Left ventricle myocardium inferior (tissue), 1 donor: ENCODE measurements at regions not wholly inside any gene's neighbourhood (a gene's known extent, or its start where the extent isn't known, plus 50 kb on each side); places are given as distances from the start of the nearest gene placed in this dataset.
"Not testable (repeated sequence)": the region's sequence is repeated elsewhere in the genome, so short reads cannot be mapped to it uniquely, and the experiment has no call there.

Experiments used
- DNase-seq: peaks from one replicate; pipeline ENCODE4 v3.0.0-alpha.2; 2020
- H3K27ac ChIP-seq: fragments of 200-600 bp; replicated peaks from 2 replicates; pipeline ENCODE4 v1.8.0; 2021
- H3K27me3 ChIP-seq: fragments of 200-600 bp; 2 replicates; pipeline ENCODE4 v1.8.0; 2021; ENCODE audit warnings: low read depth
- H3K36me3 ChIP-seq: fragments of 200-600 bp; 2 replicates; pipeline ENCODE4 v1.8.0; 2021
- H3K4me1 ChIP-seq: fragments of 200-600 bp; 2 replicates; pipeline ENCODE4 v1.8.0; 2021
- H3K4me3 ChIP-seq: fragments of 200-600 bp; 2 replicates; pipeline ENCODE4 v1.8.0; 2021; ENCODE audit warnings: mild to moderate bottlenecking, moderate library complexity
- H3K9me3 ChIP-seq: fragments of 200-600 bp; replicated peaks from 2 replicates; pipeline ENCODE4 v1.8.0; 2021
- CTCF ChIP-seq: fragments of 200-600 bp; IDR thresholded peaks from 2 replicates; pipeline ENCODE4 v1.8.0; 2021; ENCODE audit warnings: antibody characterized with exemption, mild to moderate bottlenecking, borderline replicate concordance
- intact Hi-C: fragments of 100-400 bp; cut with micrococcal nuclease; formaldehyde crosslinking; loops from one replicate; pipeline ENCODE4 v1.11.0; 2022
- donor health status: DM: no; HTN: yes; CAD: no; lungs with severe emphysema.

GRCh38 chr6:115131709-115132490, 789.1 kb upstream of the HS3ST5 start:
- no peaks in the 10 kb centered on the region for H3K4me1 ChIP-seq
- H3K4me3 ChIP-seq, result no peak overlapping the region
- intact Hi-C loops, result no loop called here
- H3K9me3 ChIP-seq, result peaks cover 10% of the 10 kb centered on the region
- H3K36me3 ChIP-seq, result no peaks in the 10 kb centered on the region
- H3K27ac ChIP-seq, result no peak overlapping the region
- no peaks in the 10 kb centered on the region for H3K27me3 ChIP-seq
- DNase-seq, result no peak
- no peak for TF ChIP-seq CTCF

- intact Hi-C loops, H3K9me3 ChIP-seq, H3K27ac ChIP-seq, H3K4me3 ChIP-seq, H3K27me3 ChIP-seq, H3K36me3 ChIP-seq, H3K4me1 ChIP-seq, DNase-seq: not testable (repeated sequence)
Measured at GRCh38 chr6:115121513-115121912, 778.7 kb upstream of the HS3ST5 start.

GRCh38 chr6:115120391-115120790, 777.6 kb upstream of the HS3ST5 start:
- H3K27ac ChIP-seq, result no peak overlapping the region
- no peaks in the 10 kb centered on the region for H3K27me3 ChIP-seq
- H3K36me3 ChIP-seq, result no peaks in the 10 kb centered on the region
- H3K4me3 ChIP-seq, result no peak overlapping the region
- H3K4me1 ChIP-seq, result no peaks in the 10 kb centered on the region
- intact Hi-C loops, result no loop called here
- peaks cover 8% of the 10 kb centered on the region for H3K9me3 ChIP-seq
- no peak for DNase-seq
- no peak for TF ChIP-seq CTCF

- Histone ChIP-seq H3K27ac (no peak overlapping the region), H3K9me3 (peaks cover 11% of the 10 kb centered on the region), H3K27me3 (no peaks in the 10 kb centered on the region), H3K4me1 (no peaks in the 10 kb centered on the region), H3K4me3 (no peak overlapping the region), H3K36me3 (no peaks in the 10 kb centered on the region)
- no peak for TF ChIP-seq CTCF
- no peak for DNase-seq
- intact Hi-C loops, result no loop called here
Measured at GRCh38 chr6:115091461-115091860, 748.6 kb upstream of the HS3ST5 start.

GRCh38 chr6:115078555-115078954, 735.7 kb upstream of the HS3ST5 start:
- DNase-seq, result no peak
- Histone ChIP-seq H3K4me1 (no peaks in the 10 kb centered on the region), H3K27ac (no peak overlapping the region), H3K27me3 (no peaks in the 10 kb centered on the region), H3K9me3 (no peaks in the 10 kb centered on the region), H3K36me3 (no peaks in the 10 kb centered on the region), H3K4me3 (no peak overlapping the region)
- intact Hi-C loops, result no loop called here
- no peak for TF ChIP-seq CTCF

- DNase-seq, result no peak
- H3K36me3 ChIP-seq, result no peaks in the 10 kb centered on the region
Measured at GRCh38 chr6:115071962-115072361, 729.1 kb upstream of the HS3ST5 start.

More at GRCh38 chr6:115071962-115072361, 729.1 kb upstream of the HS3ST5 start:
- H3K4me1 ChIP-seq, result no peaks in the 10 kb centered on the region
- H3K27me3 ChIP-seq, result no peaks in the 10 kb centered on the region
- TF ChIP-seq CTCF, result no peak
- H3K4me3 ChIP-seq, result no peak overlapping the region
- intact Hi-C loops, result no loop called here
- no peak overlapping the region for H3K27ac ChIP-seq
- peaks cover 18% of the 10 kb centered on the region for H3K9me3 ChIP-seq
